ENCODE measurements at regions not wholly inside any gene's neighbourhood (a gene's known extent, or its start where the extent isn't known, plus 50 kb on each side); places are given as distances from the start of the nearest gene placed in this dataset.

- Mint-ChIP-seq H3K4me1 (ENCODE audit: low read depth, unreplicated experiment) (peaks cover 2% of the 10 kb centered on the region), H3K27me3 (ENCODE audit: unreplicated experiment) (peaks cover 31% of the 10 kb centered on the region), H3K36me3 (ENCODE audit: insufficient read depth, unreplicated experiment) (no peaks in the 10 kb centered on the region), H3K9me3 (ENCODE audit: low read depth, unreplicated experiment) (no peaks in the 10 kb centered on the region), H3K4me3 (ENCODE audit: low read depth, unreplicated experiment) (no peak overlapping the region), H3K27ac (ENCODE audit: unreplicated experiment) (no peak overlapping the region)
- no TSS peak for BruUV-seq (replicated peaks)
- CTCF ChIA-PET: no interaction called here
- intact Hi-C loops (cut with micrococcal nuclease; ENCODE audit: unreplicated experiment): no loop called here
- TF ChIP-seq CTCF (IDR thresholded peaks at IDR 0.05; ENCODE audit: unreplicated experiment): no peak
- DNase-seq: no peak
Observed at GRCh38 chr7:157467496-157468212, 130.8 kb downstream of the DNAJB6 start.

GRCh38 chr7:157468221-157469111 lies 131.7 kb downstream of the DNAJB6 start:
- CTCF ChIA-PET: interaction anchor here (0.6 kb wide), 1 partner anchor 417 kb away, joined by 3 read pairs; no protein-coding TSS in a partner anchor
- no peak for TF ChIP-seq CTCF (IDR thresholded peaks at IDR 0.05; ENCODE audit: unreplicated experiment)
- Mint-ChIP-seq H3K4me3 (ENCODE audit: low read depth, unreplicated experiment) (no peak overlapping the region), H3K9me3 (ENCODE audit: low read depth, unreplicated experiment) (no peaks in the 10 kb centered on the region), H3K4me1 (ENCODE audit: low read depth, unreplicated experiment) (no peaks in the 10 kb centered on the region), H3K36me3 (ENCODE audit: insufficient read depth, unreplicated experiment) (no peaks in the 10 kb centered on the region), H3K27ac (ENCODE audit: unreplicated experiment) (no peak overlapping the region), H3K27me3 (ENCODE audit: unreplicated experiment) (peaks cover 24% of the 10 kb centered on the region)
- DNase-seq: no peak
- BruUV-seq (replicated peaks): no TSS peak
- intact Hi-C loops (cut with micrococcal nuclease; ENCODE audit: unreplicated experiment): no loop called here

GRCh38 chr7:157469181-157470016 lies 132.6 kb downstream of the DNAJB6 start:
- Mint-ChIP-seq H3K4me3 (ENCODE audit: low read depth, unreplicated experiment) (no peak overlapping the region), H3K36me3 (ENCODE audit: insufficient read depth, unreplicated experiment) (no peaks in the 10 kb centered on the region), H3K27me3 (ENCODE audit: unreplicated experiment) (peaks cover 24% of the 10 kb centered on the region), H3K9me3 (ENCODE audit: low read depth, unreplicated experiment) (peaks cover 3% of the 10 kb centered on the region), H3K27ac (ENCODE audit: unreplicated experiment) (no peak overlapping the region), H3K4me1 (ENCODE audit: low read depth, unreplicated experiment) (no peaks in the 10 kb centered on the region)
- intact Hi-C loops (cut with micrococcal nuclease; ENCODE audit: unreplicated experiment): no loop called here
- no peak for DNase-seq
- BruUV-seq (replicated peaks): no TSS peak
- CTCF ChIA-PET: interaction anchor here (0.6 kb wide), 1 partner anchor 418 kb away, joined by 3 read pairs; no protein-coding TSS in a partner anchor
- no peak for TF ChIP-seq CTCF (IDR thresholded peaks at IDR 0.05; ENCODE audit: unreplicated experiment)

GRCh38 chr7:157470017-157470322 lies 133.2 kb downstream of the DNAJB6 start:
- intact Hi-C loops (cut with micrococcal nuclease; ENCODE audit: unreplicated experiment): no loop called here
- Mint-ChIP-seq H3K4me1 (ENCODE audit: low read depth, unreplicated experiment) (no peaks in the 10 kb centered on the region), H3K36me3 (ENCODE audit: insufficient read depth, unreplicated experiment) (no peaks in the 10 kb centered on the region), H3K27me3 (ENCODE audit: unreplicated experiment) (peaks cover 21% of the 10 kb centered on the region), H3K27ac (ENCODE audit: unreplicated experiment) (no peak overlapping the region), H3K4me3 (ENCODE audit: low read depth, unreplicated experiment) (no peak overlapping the region), H3K9me3 (ENCODE audit: low read depth, unreplicated experiment) (peaks cover 3% of the 10 kb centered on the region)
- TF ChIP-seq CTCF (IDR thresholded peaks at IDR 0.05; ENCODE audit: unreplicated experiment): no peak
- CTCF ChIA-PET: no interaction called here
- peak; percentile 20 for DNase-seq
- no TSS peak for BruUV-seq (replicated peaks)
